ENCODE measurements at regions not wholly inside any gene's neighbourhood (a gene's known extent, or its start where the extent isn't known, plus 50 kb on each side); places are given as distances from the start of the nearest gene placed in this dataset.

- TF ChIP-seq TAF1 (IDR thresholded peaks at IDR 0.05; ENCODE audit: low read depth, low read length) (no peak), POLR2A (IDR thresholded peaks at IDR 0.05; ENCODE audit: low read depth, low read length) (no peak), POU2F2 (IDR thresholded peaks at IDR 0.05; ENCODE audit: low read depth, low read length) (no peak)
These were observed 1262.7 kb upstream of the NRXN1 start for GRCh38 chr2:52294628-52295027.

Measured in GM12891 (cell line).